Peyer's patch (tissue), 4 donors: ENCODE measurements at regions not wholly inside any gene's neighbourhood (a gene's known extent, or its start where the extent isn't known, plus 50 kb on each side); places are given as distances from the start of the nearest gene placed in this dataset.

Source experiments
- POLR2A ChIP-seq, 2 donors: fragments of 450-650 bp; IDR thresholded peaks; one replicate each; pipeline ENCODE4 v1.5.1; 2017; ENCODE audit warnings: antibody characterized with exemption in 2 of 2, mild to moderate bottlenecking in 2 of 2, moderate library complexity in 2 of 2
- TF ChIP-seq, protein P1 (sequence below), 6 experiments: fragments of 450-650 bp in 4 of 6; fragments of 200-600 bp in 2 of 6; sonication (generic) in 1 of 6; IDR thresholded peaks; one replicate each; pipeline ENCODE4 v1.5.1; 2017 to 2019; ENCODE audit warnings: antibody characterized with exemption in 6 of 6, mild to moderate bottlenecking in 3 of 6, moderate library complexity in 1 of 6

GRCh38 chr20:19104186-19104585, 108.3 kb upstream of the SLC24A3 start:
- TF ChIP-seq, protein P1, sequence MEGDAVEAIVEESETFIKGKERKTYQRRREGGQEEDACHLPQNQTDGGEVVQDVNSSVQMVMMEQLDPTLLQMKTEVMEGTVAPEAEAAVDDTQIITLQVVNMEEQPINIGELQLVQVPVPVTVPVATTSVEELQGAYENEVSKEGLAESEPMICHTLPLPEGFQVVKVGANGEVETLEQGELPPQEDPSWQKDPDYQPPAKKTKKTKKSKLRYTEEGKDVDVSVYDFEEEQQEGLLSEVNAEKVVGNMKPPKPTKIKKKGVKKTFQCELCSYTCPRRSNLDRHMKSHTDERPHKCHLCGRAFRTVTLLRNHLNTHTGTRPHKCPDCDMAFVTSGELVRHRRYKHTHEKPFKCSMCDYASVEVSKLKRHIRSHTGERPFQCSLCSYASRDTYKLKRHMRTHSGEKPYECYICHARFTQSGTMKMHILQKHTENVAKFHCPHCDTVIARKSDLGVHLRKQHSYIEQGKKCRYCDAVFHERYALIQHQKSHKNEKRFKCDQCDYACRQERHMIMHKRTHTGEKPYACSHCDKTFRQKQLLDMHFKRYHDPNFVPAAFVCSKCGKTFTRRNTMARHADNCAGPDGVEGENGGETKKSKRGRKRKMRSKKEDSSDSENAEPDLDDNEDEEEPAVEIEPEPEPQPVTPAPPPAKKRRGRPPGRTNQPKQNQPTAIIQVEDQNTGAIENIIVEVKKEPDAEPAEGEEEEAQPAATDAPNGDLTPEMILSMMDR (IDR thresholded peaks at IDR 0.05) = no peak
- TF ChIP-seq POLR2A (IDR thresholded peaks at IDR 0.05) = no peak
